Peyer's patch (tissue), 4 donors: ENCODE measurements at regions not wholly inside any gene's neighbourhood (a gene's known extent, or its start where the extent isn't known, plus 50 kb on each side); places are given as distances from the start of the nearest gene placed in this dataset.

Source experiments
- DNase-seq, 3 donors: peaks; one replicate each; pipeline ENCODE4 v3.0.0-alpha.2; 2017 to 2019
- H3K27ac ChIP-seq, 4 donors: fragments of 200-600 bp; sonication (generic); one replicate each; pipeline ENCODE4 v1.5.1; 2016 to 2019
- H3K27me3 ChIP-seq, 2 donors: fragments of 200-600 bp; sonication (generic); one replicate each; pipeline ENCODE4 v1.5.1; 2019
- H3K36me3 ChIP-seq, 3 donors: fragments of 200-600 bp; sonication (generic); one replicate each; pipeline ENCODE4 v1.5.1; 2016 to 2019
- H3K4me1 ChIP-seq, 4 donors: fragments of 200-600 bp; sonication (generic); one replicate each; pipeline ENCODE4 v1.5.1; 2016 to 2019
- H3K4me3 ChIP-seq, 4 donors: fragments of 200-600 bp; sonication (generic); 1 replicate in 3 of 4; 2 replicates in 1 of 4; pipeline ENCODE4 v1.5.1; 2016 to 2019; ENCODE audit warnings: mild to moderate bottlenecking in 1 of 4
- H3K9me3 ChIP-seq, 4 donors: fragments of 200-600 bp; sonication (generic); one replicate each; pipeline ENCODE4 v1.5.1; 2016 to 2019; ENCODE audit warnings: mild to moderate bottlenecking in 1 of 4
- POLR2A ChIP-seq, 2 donors: fragments of 450-650 bp; IDR thresholded peaks; one replicate each; pipeline ENCODE4 v1.5.1; 2017; ENCODE audit warnings: antibody characterized with exemption in 2 of 2, mild to moderate bottlenecking in 2 of 2, moderate library complexity in 2 of 2
- TF ChIP-seq, protein P1 (sequence below), 6 experiments: fragments of 450-650 bp in 4 of 6; fragments of 200-600 bp in 2 of 6; sonication (generic) in 1 of 6; IDR thresholded peaks; one replicate each; pipeline ENCODE4 v1.5.1; 2017 to 2019; ENCODE audit warnings: antibody characterized with exemption in 6 of 6, mild to moderate bottlenecking in 3 of 6, moderate library complexity in 1 of 6

DNA sequence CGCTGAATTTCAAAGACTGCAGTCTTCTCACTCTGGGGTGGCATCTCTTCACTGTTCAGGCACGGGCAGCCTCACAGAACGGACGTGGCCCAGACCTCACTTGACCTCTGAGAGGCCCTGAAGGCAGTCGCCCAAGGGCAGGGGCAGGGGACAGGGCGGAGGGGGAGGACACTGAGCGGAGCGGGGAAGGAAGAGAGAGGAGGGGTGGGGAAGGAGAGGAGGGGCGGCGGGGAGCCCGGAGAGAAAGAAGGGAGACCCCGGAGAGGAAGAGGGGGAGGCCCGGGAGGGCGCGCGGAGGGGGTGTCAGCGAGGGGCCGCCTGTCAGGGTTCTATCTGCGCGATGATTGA, 58.7 kb upstream of the COMTD1 start:
- Histone ChIP-seq H3K27me3 (no peaks in the 10 kb centered on the region), H3K27ac (peak overlapping the region; percentile 64 to 92 (median 76)), H3K4me3 (peak overlapping the region; percentile 44 to 92 (median 74)), H3K4me1 (peaks cover 0 to 15% (median 4%) of the 10 kb centered on the region in 4 donors), H3K36me3 (no peaks in the 10 kb centered on the region), H3K9me3 (no peaks in the 10 kb centered on the region)
- DNase-seq: no peak
- TF ChIP-seq POLR2A (IDR thresholded peaks at IDR 0.05): no peak
- TF ChIP-seq, protein P1, sequence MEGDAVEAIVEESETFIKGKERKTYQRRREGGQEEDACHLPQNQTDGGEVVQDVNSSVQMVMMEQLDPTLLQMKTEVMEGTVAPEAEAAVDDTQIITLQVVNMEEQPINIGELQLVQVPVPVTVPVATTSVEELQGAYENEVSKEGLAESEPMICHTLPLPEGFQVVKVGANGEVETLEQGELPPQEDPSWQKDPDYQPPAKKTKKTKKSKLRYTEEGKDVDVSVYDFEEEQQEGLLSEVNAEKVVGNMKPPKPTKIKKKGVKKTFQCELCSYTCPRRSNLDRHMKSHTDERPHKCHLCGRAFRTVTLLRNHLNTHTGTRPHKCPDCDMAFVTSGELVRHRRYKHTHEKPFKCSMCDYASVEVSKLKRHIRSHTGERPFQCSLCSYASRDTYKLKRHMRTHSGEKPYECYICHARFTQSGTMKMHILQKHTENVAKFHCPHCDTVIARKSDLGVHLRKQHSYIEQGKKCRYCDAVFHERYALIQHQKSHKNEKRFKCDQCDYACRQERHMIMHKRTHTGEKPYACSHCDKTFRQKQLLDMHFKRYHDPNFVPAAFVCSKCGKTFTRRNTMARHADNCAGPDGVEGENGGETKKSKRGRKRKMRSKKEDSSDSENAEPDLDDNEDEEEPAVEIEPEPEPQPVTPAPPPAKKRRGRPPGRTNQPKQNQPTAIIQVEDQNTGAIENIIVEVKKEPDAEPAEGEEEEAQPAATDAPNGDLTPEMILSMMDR (IDR thresholded peaks at IDR 0.05): no peak

- no peaks in the 10 kb centered on the region for H3K27me3 ChIP-seq
- DNase-seq: no peak
- H3K4me3 ChIP-seq: no peak overlapping the region
- peak overlapping the region in 3 of 4 donors; percentile 64 to 92 (median 87) for H3K27ac ChIP-seq
- H3K36me3 ChIP-seq: no peaks in the 10 kb centered on the region
- TF ChIP-seq, protein P1 (IDR thresholded peaks at IDR 0.05): no peak
- TF ChIP-seq POLR2A (IDR thresholded peaks at IDR 0.05): no peak
- peaks cover 0 to 15% (median 4%) of the 10 kb centered on the region in 4 donors for H3K4me1 ChIP-seq
- no peaks in the 10 kb centered on the region for H3K9me3 ChIP-seq
Measured at GRCh38 chr10:75294031-75294437, 58.3 kb upstream of the COMTD1 start.

DNA sequence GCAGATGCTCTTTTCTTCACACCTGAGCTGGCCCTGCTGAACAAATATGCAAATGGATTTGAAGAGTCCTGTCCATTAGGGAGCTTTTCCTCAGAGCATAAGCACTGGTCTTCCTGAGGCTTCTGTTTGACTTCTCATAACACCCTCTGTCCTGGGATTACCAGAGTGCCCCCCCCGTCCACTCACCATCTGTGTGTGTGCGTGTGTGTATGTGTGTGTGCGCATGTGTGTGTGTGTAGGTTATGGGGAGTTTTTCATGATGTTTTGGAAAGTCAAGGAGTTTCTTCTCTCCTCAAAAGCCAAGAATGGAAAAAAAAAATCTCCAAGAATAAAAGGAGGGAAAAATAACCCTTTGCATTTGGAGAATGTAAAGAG, 57.7 kb upstream of the COMTD1 start:
- H3K4me3 ChIP-seq: no peak overlapping the region
- no peak for DNase-seq
- H3K4me1 ChIP-seq: peaks cover 0 to 15% (median 4%) of the 10 kb centered on the region in 4 donors
- no peaks in the 10 kb centered on the region for H3K36me3 ChIP-seq
- H3K27ac ChIP-seq: peak overlapping the region in 2 of 4 donors; percentile 87 to 92
- H3K27me3 ChIP-seq: no peaks in the 10 kb centered on the region
- no peaks in the 10 kb centered on the region for H3K9me3 ChIP-seq
- TF ChIP-seq POLR2A (IDR thresholded peaks at IDR 0.05): no peak
- TF ChIP-seq, protein P1 (IDR thresholded peaks at IDR 0.05): no peak

- no peak for TF ChIP-seq POLR2A (IDR thresholded peaks at IDR 0.05)
- TF ChIP-seq, protein P1 (IDR thresholded peaks at IDR 0.05): no peak
- Histone ChIP-seq H3K9me3 (no peaks in the 10 kb centered on the region), H3K27ac (no peak overlapping the region)
Measured at GRCh38 chr10:75292794-75293445, 57.2 kb upstream of the COMTD1 start.

DNA sequence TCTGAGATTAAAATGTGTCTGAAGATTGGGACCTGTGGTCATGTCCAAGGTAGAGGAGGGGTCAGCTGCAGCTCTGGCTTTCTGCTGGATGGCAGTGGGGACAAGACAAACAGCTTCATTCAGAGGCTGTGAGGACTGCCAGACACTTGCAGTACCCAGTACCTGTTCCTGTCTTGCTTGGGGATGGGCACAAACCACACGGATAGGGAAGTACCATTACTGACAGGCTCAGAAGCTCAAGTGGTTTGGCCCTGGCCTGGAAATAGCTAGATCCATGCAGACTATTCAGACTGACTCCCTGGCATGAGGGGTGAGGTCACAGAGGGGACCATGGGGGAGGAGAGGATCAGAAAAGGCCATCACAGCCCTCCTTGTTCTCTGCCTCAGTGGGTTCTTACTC, 56.0 kb upstream of the COMTD1 start:
- H3K36me3 ChIP-seq: no peaks in the 10 kb centered on the region
- peaks cover 0 to 12% (median 4%) of the 10 kb centered on the region in 4 donors for H3K4me1 ChIP-seq
- no peaks in the 10 kb centered on the region for H3K27me3 ChIP-seq
- TF ChIP-seq, protein P1 (IDR thresholded peaks at IDR 0.05): no peak
- TF ChIP-seq POLR2A (IDR thresholded peaks at IDR 0.05): no peak
- no peak for DNase-seq
- H3K4me3 ChIP-seq: no peak overlapping the region
- no peak overlapping the region for H3K27ac ChIP-seq
- no peaks in the 10 kb centered on the region for H3K9me3 ChIP-seq

More at GRCh38 chr10:75292794-75293445, 57.2 kb upstream of the COMTD1 start:
- H3K27me3 ChIP-seq: no peaks in the 10 kb centered on the region
- peaks cover 0 to 15% (median 4%) of the 10 kb centered on the region in 4 donors for H3K4me1 ChIP-seq
- H3K36me3 ChIP-seq: no peaks in the 10 kb centered on the region
- no peak for DNase-seq
- no peak overlapping the region for H3K4me3 ChIP-seq
